Stimulated activated memory B cell treated with anti-CD40 and anti-IgM and Interleukin-4, amounts not matched to agents 10 μg/mL and 1 μg/mL and 100 μg/mL, for 72 hours (primary cell): ENCODE measurements at regions not wholly inside any gene's neighbourhood (a gene's known extent, or its start where the extent isn't known, plus 50 kb on each side); places are given as distances from the start of the nearest gene placed in this dataset.

Source experiments
- ATAC-seq: fragments of 150-1000 bp; cut with Tn5 transposase; 2 replicates; pipeline ENCODE4 v1.10.0; 2021
- H3K27ac Mint-ChIP-seq: one replicate; pipeline ENCODE4 v1.8.0; 2022; ENCODE audit warnings: mild to moderate bottlenecking, mixed read lengths
- H3K27me3 Mint-ChIP-seq: one replicate; pipeline ENCODE4 v1.8.0; 2022; ENCODE audit warnings: mixed read lengths
- H3K36me3 Mint-ChIP-seq: one replicate; pipeline ENCODE4 v1.8.0; 2022; ENCODE audit warnings: mixed read lengths
- H3K4me1 Mint-ChIP-seq: one replicate; pipeline ENCODE4 v1.8.0; 2022; ENCODE audit warnings: mixed read lengths
- H3K4me3 Mint-ChIP-seq: one replicate; pipeline ENCODE4 v1.8.0; 2022; ENCODE audit warnings: mild to moderate bottlenecking, moderate library complexity, mixed read lengths
- H3K9me3 Mint-ChIP-seq: one replicate; pipeline ENCODE4 v1.8.0; 2022; ENCODE audit warnings: mixed read lengths

GRCh38 chr16:87239545-87239944 is 77.6 kb downstream of the C16orf95 start:
- no peak for ATAC-seq
- H3K4me3 Mint-ChIP-seq: no peak overlapping the region
- no peak overlapping the region for H3K27ac Mint-ChIP-seq
- H3K27me3 Mint-ChIP-seq: peaks cover 36% of the 10 kb centered on the region
- no peaks in the 10 kb centered on the region for H3K9me3 Mint-ChIP-seq
- peaks cover 13% of the 10 kb centered on the region for H3K4me1 Mint-ChIP-seq
- no peaks in the 10 kb centered on the region for H3K36me3 Mint-ChIP-seq

- no peaks in the 10 kb centered on the region for H3K36me3 Mint-ChIP-seq
- H3K4me3 Mint-ChIP-seq: no peak overlapping the region
- no peaks in the 10 kb centered on the region for H3K9me3 Mint-ChIP-seq
- no peak for ATAC-seq
- H3K27ac Mint-ChIP-seq: no peak overlapping the region
- peaks cover 27% of the 10 kb centered on the region for H3K27me3 Mint-ChIP-seq
- H3K4me1 Mint-ChIP-seq: peaks cover 12% of the 10 kb centered on the region
Observed at GRCh38 chr16:87240211-87241136, 76.7 kb downstream of the C16orf95 start.

- Mint-ChIP-seq H3K4me3 (no peak overlapping the region), H3K27me3 (peaks cover 22% of the 10 kb centered on the region), H3K27ac (no peak overlapping the region), H3K36me3 (no peaks in the 10 kb centered on the region), H3K4me1 (peaks cover 4% of the 10 kb centered on the region), H3K9me3 (no peaks in the 10 kb centered on the region)
- ATAC-seq: no peak
Observed at GRCh38 chr16:87241137-87241771, 75.9 kb downstream of the C16orf95 start.

GRCh38 chr16:87243478-87243877 is 73.7 kb downstream of the C16orf95 start:
- Mint-ChIP-seq H3K9me3 (no peaks in the 10 kb centered on the region), H3K27ac (no peak overlapping the region), H3K36me3 (no peaks in the 10 kb centered on the region), H3K4me3 (no peak overlapping the region), H3K27me3 (peaks cover 24% of the 10 kb centered on the region), H3K4me1 (no peaks in the 10 kb centered on the region)
- ATAC-seq: no peak

- no peak overlapping the region for H3K27ac Mint-ChIP-seq
- H3K36me3 Mint-ChIP-seq: no peaks in the 10 kb centered on the region
- H3K4me3 Mint-ChIP-seq: no peak overlapping the region
- H3K4me1 Mint-ChIP-seq: no peaks in the 10 kb centered on the region
- ATAC-seq: no peak
- peaks cover 35% of the 10 kb centered on the region for H3K27me3 Mint-ChIP-seq
- no peaks in the 10 kb centered on the region for H3K9me3 Mint-ChIP-seq
Observed at GRCh38 chr16:87244636-87245197, 72.5 kb downstream of the C16orf95 start.

GRCh38 chr16:87245511-87245910 is 71.7 kb downstream of the C16orf95 start:
- Mint-ChIP-seq H3K36me3 (no peaks in the 10 kb centered on the region), H3K4me3 (no peak overlapping the region), H3K4me1 (no peaks in the 10 kb centered on the region), H3K27ac (no peak overlapping the region), H3K27me3 (peaks cover 32% of the 10 kb centered on the region), H3K9me3 (no peaks in the 10 kb centered on the region)
- no peak for ATAC-seq

- no peaks in the 10 kb centered on the region for H3K36me3 Mint-ChIP-seq
- H3K27me3 Mint-ChIP-seq: peaks cover 24% of the 10 kb centered on the region
- no peak for ATAC-seq
- H3K9me3 Mint-ChIP-seq: no peaks in the 10 kb centered on the region
- H3K4me1 Mint-ChIP-seq: no peaks in the 10 kb centered on the region
- no peak overlapping the region for H3K4me3 Mint-ChIP-seq
- H3K27ac Mint-ChIP-seq: no peak overlapping the region
Observed at GRCh38 chr16:87246269-87247065, 70.7 kb downstream of the C16orf95 start.

GRCh38 chr16:87248714-87249113 is 68.5 kb downstream of the C16orf95 start:
- no peaks in the 10 kb centered on the region for H3K36me3 Mint-ChIP-seq
- ATAC-seq: no peak
- no peak overlapping the region for H3K4me3 Mint-ChIP-seq
- no peak overlapping the region for H3K27ac Mint-ChIP-seq
- no peaks in the 10 kb centered on the region for H3K4me1 Mint-ChIP-seq
- peaks cover 36% of the 10 kb centered on the region for H3K27me3 Mint-ChIP-seq
- H3K9me3 Mint-ChIP-seq: peaks cover 5% of the 10 kb centered on the region

GRCh38 chr16:87249425-87249824 is 67.8 kb downstream of the C16orf95 start:
- H3K27ac Mint-ChIP-seq: no peak overlapping the region
- peaks cover 36% of the 10 kb centered on the region for H3K27me3 Mint-ChIP-seq
- H3K4me1 Mint-ChIP-seq: no peaks in the 10 kb centered on the region
- no peak for ATAC-seq
- H3K9me3 Mint-ChIP-seq: peaks cover 5% of the 10 kb centered on the region
- H3K4me3 Mint-ChIP-seq: no peak overlapping the region
- no peaks in the 10 kb centered on the region for H3K36me3 Mint-ChIP-seq

GRCh38 chr16:87250431-87250960 is 66.7 kb downstream of the C16orf95 start:
- no peaks in the 10 kb centered on the region for H3K4me1 Mint-ChIP-seq
- H3K9me3 Mint-ChIP-seq: peaks cover 5% of the 10 kb centered on the region
- peaks cover 36% of the 10 kb centered on the region for H3K27me3 Mint-ChIP-seq
- no peak overlapping the region for H3K27ac Mint-ChIP-seq
- ATAC-seq: no peak
- H3K36me3 Mint-ChIP-seq: no peaks in the 10 kb centered on the region
- H3K4me3 Mint-ChIP-seq: no peak overlapping the region

- Mint-ChIP-seq H3K9me3 (peaks cover 5% of the 10 kb centered on the region), H3K4me1 (no peaks in the 10 kb centered on the region), H3K27me3 (peaks cover 26% of the 10 kb centered on the region), H3K36me3 (no peaks in the 10 kb centered on the region), H3K4me3 (no peak overlapping the region), H3K27ac (no peak overlapping the region)
- no peak for ATAC-seq
Observed at GRCh38 chr16:87252269-87252970, 64.8 kb downstream of the C16orf95 start.
